ENCODE measurements at regions not wholly inside any gene's neighbourhood (a gene's known extent, or its start where the extent isn't known, plus 50 kb on each side); places are given as distances from the start of the nearest gene placed in this dataset.

- TF ChIP-seq CTCF (conservative IDR thresholded peaks at IDR 0.05; ENCODE audit: low read depth, low read length) (no peak), EZH2 (IDR thresholded peaks at IDR 0.05; ENCODE audit: low read length, unreplicated experiment) (no peak), EZH2phosphoT487 (IDR thresholded peaks at IDR 0.05; ENCODE audit: borderline replicate concordance, low read length) (no peak)
Measured at GRCh38 chr4:45467157-45467556, 656.7 kb downstream of the GABRG1 start.
